ENCODE measurements at regions not wholly inside any gene's neighbourhood (a gene's known extent, or its start where the extent isn't known, plus 50 kb on each side); places are given as distances from the start of the nearest gene placed in this dataset.
"Not testable (repeated sequence)": the region's sequence is repeated elsewhere in the genome, so short reads cannot be mapped to it uniquely, and the experiment has no call there.

DNA sequence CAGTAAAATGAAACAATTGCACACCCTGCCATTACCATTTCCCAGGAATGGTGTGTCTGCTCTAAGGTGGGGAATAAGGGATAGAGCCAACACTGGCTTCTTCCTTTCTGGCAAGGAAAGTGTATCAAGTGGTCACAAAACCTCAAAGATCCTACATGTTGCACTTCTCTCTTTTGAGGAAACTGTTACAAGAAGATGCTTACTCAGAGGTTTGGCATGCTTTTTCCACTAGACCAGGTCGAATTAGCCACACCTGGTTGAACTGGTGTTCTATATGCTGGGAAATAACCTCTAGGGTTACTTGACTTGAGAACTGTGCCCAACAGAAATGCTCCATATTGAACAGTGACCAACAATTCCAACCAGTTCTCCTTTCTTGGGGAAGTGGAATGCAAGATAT is 102.9 kb downstream of the LRRN1 start:
- DNase-seq: no peak

DNA sequence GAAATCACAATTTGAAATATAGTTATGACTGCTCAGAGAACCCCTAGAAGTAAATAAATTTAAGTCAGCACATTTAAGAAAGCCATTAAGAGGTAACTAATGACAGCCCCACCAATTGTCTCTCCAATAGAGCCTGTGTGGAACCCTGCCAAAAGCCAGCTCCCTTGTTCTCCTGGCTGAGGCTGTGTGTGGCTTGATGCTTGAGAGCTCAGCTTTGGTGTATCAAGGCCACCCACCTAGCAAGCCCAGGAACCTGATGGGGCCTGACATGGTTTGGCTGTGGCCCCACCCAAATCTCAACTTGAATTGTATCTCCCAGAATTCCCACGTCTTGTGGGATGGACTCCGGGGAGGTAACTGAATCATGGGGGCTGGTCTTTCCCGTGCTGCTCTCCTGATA is 106.9 kb downstream of the LRRN1 start:
- DNase-seq: no peak

DNA sequence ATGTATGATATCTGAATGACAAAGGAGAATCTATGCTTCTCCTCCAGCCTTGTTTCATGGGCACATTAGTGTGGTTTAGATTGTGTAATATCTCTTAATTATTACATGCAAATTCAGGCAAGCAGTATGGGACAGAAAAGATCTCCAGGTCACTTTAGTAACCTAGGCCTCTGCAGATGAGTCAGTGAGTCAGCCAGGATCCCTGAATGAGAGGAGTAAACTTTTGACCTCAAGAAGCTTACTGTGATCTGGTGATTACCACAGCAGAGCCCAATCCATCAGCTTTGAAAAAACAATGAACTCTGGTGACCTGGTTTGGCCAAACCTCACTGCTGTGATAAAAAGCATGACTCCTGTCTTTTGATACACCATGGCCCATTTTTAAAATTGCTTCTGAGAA is 107.8 kb downstream of the LRRN1 start:
- no peak for DNase-seq

DNA sequence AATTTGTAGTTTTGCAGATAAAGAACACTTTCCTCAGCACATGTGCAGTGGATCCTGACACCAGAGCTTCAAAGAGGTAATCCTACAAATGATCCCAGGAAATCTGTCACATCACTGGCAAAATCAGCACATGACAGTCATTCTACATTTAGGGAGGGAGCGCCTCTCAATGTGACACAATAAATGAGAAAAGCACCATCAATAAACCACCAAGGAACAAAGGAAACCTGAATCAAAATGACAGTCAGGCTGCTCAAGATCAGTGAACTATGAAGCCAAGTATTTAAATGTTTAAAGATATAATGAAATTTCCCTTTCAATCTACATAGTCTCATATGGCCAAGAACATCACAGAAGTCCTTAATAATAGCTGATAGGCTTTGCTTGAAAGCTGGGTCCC is 119.5 kb downstream of the LRRN1 start:
- no peak for DNase-seq

DNA sequence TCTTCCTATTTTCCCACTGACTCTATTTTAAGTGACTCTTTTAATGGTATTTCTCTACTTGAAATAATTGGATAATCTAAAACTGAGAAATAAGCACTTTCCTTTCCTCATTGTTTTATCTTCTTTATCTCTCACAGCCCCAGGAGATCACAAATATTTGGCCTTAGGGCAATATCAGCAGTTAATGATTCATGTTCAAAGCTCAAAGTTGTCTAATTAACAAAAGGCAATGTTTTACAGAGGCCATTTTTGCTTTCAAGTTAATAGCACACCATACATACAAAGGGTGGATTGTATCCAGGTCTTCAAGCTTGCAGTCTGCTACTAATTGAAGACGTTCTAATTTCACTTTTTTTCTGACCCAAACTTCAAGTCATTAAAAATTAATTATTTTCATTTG is 120.1 kb downstream of the LRRN1 start:
- DNase-seq: no peak

DNA sequence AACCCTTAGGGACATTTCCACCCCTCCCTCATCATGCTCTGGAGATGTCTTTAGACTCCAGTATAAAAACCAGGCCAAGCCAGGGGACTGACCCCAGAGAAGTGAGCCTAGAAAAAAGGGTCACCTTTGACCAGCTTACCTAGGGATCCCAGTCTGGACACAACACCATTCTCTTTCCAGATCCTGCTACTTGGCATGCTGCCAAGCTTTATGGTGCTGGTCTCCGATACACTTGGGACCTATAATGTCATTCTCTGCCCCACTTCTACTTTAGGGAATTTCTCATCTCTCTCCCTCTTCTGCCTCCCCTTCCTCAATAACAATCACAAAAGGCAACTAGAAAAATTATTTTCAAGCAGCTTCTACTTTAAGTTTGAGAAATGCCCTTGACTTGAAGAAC is 124.4 kb downstream of the LRRN1 start:
- no peak for DNase-seq

DNA sequence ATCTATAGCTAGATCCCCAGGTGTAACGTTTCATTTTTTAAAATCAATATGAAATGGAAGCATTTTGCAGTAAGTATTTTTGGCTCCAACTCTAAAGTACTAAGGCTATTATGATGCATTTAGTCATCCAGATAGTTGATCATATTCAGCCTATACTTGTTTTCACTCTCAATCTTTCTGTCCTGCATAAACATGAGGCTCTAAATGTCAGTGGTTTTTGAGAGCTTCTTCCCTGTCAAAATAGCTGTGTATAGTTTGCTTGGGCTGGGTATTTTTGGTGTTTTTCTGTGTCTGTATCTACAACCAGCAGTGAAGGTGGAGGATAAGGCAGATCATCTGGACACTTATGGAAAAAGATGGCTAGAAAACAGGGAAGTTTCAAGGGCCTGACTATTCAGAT is 128.0 kb downstream of the LRRN1 start:
- no peak for DNase-seq

DNA sequence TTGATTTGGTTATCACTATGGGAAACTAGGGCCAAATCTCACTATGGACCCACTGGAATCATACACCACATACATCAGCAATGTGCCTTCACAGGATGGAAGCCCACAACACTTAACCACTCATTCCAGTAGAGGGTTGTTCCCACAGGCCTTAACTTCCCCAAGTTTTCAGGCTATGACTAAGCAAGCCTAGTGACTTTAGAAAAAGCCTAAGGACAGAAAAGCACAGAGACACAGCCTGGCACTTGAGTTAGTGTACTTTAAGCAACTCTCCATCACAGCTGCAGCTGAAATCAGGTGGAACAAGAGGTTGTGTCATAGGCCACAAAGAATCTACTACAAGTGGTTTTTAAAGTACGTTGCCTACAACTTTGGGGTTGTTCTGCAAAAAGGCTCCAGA is 128.7 kb downstream of the LRRN1 start:
- no peak for DNase-seq

DNA sequence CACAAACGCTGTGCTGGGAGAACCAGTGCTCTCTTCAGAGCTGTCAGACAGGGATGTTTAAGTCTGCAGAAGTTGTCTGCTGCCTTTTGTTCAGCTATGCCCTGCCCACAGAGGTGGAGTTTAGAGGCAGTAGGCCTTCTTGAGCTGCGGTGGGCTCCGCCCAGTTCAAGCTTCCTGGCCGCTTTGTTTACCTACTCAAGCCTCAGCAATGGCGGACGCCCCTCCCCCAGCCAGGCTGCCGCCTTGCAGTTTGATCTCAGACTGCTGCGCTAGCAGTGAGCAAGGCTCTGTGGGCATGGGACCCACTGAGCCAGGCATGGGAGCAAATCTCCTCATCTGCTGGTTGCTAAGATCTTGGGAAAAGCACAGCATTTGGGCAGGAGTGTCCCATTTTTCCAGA is 142.1 kb downstream of the LRRN1 start:
- not testable (repeated sequence) for DNase-seq

DNA sequence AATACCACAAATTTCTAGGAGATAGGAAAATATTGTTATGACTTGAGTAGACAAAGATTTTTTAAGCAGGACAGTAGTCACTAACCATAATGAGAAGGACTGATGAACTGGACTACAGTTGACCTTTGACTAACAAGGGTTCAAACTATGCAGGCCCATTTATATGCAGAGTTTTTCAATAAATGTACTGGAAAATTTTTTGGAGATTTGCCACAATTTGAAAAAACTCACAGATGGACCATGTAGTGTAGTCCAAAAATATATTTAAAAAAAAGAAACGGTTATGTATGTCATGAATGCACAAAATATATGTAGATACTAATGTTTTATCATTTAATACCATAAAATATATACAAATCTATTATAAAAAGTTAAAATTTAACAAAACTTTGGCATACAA is 151.8 kb downstream of the LRRN1 start:
- no peak for DNase-seq

DNA sequence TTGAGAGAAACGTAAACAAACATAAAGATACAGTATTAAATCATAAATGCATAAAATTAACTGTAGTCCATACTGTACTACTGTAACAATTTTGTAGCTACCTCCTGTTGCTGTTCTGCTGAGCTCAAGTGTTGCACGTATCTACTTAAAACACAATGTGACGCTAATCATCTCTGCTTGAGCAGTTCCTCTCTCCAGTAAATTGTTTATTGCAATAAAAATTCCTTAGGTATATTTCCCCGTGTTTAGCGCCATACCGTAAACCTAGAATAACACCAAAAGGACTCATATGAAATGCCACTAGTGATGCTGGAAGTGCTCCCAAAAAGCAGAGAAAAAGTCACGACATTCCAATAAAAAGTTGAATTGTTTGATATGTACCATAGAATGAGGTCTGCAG is 152.3 kb downstream of the LRRN1 start:
- DNase-seq: no peak

DNA sequence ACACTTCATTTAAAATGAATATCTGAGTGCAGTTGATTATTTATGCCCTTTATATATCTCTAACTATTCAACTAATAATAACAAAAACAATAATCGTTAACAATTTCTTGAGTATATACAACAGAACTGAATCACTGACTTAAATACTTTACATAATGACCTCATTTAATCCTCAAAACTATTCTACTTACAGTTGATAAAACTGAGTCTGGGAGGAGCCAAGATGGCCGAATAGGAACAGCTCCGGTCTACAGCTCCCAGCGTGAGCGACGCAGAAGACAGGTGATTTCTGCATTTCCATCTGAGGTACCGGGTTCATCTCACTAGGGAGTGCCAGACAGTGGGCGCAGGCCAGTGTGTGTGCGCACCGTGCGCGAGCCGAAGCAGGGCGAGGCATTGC is 163.6 kb downstream of the LRRN1 start:
- not testable (repeated sequence) for DNase-seq

DNA sequence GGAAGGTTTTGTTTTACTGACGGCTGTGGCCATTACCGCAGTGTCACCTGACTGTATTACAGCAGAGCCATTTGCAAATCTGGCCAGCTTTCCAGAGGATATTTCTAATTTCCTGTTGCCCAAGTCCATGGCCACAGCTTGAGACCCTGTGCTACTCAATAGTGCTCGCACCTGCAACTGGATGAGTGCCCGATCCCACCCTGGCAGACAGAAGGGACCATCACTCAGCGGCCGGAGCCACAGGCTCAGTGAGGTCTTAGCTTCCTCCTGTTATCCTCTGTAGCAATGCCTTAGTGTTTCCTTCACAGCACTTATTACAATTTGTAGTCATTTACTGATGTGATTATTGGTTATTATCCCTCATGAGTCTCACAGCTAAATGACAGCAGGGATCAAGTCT is 184.8 kb downstream of the LRRN1 start:
- DNase-seq: no peak

DNA sequence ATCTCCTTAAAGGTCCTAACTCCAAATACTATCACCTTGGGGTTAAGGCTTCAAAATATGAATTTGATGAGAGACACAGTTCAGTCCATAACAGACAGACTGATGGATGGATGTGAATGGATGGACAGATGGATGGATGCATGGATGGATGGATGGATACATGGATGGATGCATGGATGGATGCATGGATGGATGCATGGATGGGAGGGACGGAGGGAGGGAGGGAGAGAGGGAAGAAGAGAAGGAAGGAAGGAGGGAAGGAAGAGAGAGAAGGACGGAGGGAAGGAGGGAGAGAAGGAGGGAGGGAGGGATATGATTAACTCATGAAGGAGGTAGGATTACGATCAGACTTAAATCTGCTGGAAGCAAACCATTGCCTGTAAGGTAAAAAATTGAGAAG is 192.4 kb downstream of the LRRN1 start:
- DNase-seq: no peak

DNA sequence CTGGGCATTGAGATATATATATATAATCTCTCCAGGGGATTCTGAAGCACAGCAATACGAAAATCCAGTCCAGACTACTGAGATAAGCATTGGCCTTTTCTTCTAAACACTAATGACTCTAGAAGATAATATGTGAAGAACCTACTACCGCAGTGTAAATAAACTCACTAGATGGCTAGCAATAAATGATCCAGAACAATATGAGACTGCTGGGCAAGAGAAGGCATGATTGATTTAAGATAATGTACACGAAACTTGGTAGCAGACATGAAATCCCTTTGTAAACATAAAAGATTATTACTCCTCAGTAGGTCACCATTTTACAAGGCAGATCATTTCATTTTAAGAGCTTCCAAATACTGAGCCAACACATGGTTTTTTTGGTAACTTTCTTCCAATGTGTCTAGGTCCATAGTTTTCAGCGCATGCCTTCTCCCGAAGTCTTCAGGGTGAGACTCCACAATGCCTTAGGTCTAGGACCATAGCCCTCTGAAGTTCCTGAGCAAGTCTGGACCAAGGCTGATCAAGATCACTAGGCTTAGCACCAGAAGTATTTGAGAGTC is 193.2 kb downstream of the LRRN1 start:
- no peak for DNase-seq

DNA sequence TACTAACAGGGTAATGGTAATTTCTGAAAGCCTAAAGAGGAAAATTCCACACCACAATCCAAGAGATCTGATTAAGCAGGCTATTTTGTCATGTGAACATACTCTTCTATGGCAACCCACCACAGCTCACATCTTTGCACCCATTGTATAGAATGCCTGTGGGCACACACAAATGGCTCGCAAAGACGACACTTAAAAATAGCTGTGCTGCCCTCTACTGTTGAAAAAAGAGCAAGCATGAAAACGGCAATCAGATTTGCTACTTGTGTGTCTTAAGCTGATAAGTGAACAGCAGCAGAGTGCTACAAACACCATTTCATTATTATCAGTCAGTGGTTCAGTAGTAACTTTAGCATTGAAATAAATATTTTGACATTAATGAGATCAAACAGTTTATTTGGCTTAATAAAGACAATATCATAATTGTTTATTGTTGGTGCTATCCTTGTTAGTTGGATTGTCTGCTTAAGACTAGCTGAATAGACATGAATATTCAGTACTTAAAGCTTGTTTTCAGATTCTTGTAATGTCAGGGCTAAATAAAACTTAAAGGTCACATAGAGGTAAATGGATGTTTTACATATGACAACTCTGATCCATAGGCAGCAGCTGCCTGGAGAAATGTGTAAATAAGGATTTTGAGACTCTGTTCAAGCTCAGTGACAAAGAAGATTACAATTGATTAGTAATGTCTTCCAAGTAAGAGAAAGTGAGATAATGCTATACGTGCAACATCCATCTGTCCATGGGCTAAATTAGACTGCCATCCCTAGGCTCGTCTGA is 199.1 kb downstream of the LRRN1 start:
- peak; percentile 53 for DNase-seq

DNA sequence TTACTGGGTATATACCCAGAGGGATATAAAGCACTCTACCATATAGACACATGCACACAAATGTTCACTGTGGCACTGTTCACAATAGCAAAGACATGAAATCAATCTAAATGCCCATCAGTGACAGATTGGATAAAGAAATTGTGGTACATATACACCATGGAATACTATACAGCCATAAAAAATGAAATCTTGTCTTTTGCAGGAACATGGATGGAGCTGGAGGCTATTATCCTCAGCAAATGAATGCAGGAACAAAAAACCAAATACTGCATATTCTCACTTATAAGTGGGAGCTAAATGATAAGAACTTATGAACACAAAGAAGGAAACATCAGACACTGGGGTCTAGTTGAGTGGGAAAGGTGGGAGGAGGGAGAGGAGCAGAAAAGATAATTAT is 200.1 kb downstream of the LRRN1 start:
- DNase-seq: not testable (repeated sequence)

DNA sequence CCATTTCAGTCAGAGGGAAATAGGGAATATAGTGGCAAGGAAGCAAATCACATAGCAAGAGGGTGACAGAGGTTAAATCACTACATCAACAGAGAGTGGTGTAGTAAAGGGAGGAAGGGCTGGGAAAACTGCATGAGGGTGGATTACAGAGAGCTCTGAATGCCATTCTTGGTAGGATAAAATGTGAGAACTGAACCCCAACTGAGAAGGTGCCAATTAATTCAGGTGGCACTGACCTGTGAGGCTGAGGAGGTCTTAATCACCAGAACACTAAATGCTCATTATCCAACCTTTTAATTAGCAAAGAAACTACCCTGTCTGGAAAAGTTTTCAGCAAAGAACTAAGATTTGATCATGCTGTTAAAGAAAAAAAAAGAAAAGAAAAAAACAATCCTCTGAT is 202.7 kb downstream of the LRRN1 start:
- no peak for DNase-seq

DNA sequence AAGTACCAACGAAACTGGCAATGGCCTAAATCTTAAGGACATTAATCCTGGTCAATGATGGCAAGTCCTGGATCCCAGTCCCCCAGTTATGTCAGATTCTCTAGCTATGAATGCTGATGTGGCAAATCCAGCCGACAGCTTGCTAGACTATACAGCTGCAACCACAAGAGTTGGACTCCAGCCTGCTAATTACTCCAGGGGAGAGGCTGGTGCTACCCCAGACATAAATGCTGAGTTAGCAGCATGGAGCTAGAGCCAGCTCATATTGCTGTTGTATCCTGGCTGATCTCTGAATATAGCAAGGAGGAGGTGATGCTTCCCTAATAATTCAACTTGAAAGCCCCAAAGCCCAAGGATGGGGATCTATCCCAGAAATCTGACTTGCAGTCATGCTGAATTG is 207.1 kb downstream of the LRRN1 start:
- no peak for DNase-seq

DNA sequence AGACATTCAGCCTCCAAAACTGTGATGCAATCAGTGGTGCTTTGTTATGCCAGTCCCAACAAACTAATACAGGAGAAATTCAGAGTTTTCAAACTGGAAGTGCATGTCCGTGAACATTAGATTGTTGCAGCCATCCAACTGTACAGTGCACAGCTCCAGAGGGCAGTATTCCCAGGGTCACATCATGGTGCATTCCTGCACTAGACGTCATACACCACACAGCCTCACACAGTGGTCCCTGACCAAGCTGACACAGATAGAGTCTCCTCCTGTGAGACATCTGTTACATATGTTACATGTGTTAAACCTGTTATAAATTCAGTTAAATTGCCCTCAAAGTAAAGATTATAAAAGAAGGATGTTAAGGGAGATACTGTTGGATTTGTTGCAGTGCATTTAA is 209.0 kb downstream of the LRRN1 start:
- no peak for DNase-seq

DNA sequence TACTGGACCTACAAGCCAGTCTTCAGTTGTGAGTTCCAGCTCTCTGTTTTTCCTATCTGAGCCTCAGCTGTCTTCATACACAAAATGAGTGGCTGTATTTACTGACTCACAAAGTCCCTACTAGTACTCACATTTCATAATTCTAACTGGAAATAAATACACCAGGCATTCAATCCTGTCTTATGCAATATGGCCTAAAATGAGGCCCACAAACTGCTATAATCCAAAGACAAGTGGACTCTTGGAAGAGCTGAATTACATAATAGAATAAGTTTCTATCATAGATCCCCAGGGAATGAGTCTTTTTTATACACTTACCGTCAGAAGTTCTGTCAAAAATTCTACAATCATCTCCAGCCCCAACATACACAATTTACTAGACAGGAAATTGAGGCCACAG is 211.9 kb downstream of the LRRN1 start:
- DNase-seq: no peak

DNA sequence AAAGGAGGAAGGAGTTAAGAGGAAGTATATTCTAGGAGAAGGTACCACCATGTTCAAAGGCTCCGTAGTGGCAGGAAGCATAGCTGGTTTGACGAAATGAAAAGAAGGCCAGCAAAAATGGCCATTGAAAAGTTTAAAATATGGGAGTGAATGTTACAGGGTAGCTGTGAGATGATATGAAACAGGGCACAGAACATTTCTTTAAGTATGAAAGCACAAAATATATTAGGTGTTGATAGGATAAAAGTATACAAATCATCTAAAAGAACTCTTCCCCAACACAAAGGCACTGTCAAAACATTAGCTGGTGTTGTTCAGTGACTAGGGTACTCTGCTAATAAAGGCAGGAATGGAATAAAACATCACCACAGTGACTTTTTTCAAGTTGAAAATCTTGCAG is 216.2 kb downstream of the LRRN1 start:
- DNase-seq: no peak

DNA sequence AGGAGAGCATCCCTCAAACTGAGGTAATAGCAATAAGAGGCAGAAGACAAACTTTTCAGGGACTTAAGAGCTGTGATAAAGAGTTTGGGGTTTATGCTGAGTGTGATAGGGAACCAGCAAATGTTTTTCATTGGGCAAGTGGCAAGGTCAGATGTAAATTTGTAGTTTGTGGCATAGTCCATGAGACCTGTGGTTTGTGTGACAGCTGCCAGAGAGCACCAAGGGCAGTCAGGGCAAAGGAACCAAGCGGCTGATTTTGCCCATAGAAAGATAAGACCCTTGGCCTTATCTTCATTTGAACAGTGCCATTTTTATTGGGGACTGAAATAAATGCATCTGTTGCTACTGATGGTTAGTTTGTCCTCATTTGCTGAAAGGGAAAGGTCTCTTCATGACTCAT is 220.3 kb downstream of the LRRN1 start:
- DNase-seq: no peak

DNA sequence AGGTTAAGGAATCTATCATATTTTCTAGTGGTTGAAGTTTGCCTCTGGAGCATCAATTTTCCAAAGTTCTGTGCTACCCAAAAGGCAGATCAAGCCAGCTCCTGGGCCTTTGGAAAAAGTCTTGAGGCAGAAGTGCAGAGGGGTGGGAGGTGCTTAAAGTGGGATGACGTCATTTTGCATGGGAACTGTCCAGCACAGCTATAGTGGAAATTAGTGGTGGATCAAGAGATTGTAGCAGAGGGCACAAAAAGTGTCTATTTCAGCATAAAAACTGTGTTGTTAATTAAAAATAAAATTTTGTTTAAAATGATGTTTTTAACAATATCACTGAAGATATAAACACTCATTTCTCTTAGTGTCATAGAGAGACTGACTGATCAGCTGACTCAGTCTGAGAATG is 221.9 kb downstream of the LRRN1 start:
- DNase-seq: no peak

DNA sequence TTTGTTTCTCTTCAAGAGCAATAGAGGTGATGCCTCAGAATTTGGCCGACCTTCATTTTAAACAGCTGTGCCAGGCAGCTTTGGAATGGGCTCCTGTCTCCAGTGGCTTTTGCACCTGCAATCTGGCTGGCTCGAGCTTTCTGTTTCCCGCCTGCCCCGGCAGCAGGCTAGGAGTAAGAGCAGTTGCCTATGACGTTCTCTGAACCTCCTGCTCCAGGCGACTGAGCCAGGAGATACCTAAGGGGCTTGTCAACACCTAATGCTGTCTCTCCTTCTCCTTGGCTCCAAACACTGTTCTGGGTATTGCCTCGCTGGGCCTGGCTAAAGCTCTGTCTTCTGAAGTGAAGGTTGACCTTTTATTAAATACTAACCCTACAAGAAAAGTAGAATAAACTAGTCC is 229.9 kb downstream of the LRRN1 start:
- no peak for DNase-seq

Data from activated CD4-positive, alpha-beta T cell treated with anti-CD3 and anti-CD28 coated beads, Interleukin-2, amount 50 U/mL, for 16 hours (primary cell).